ENCODE measurements at regions not wholly inside any gene's neighbourhood (a gene's known extent, or its start where the extent isn't known, plus 50 kb on each side); places are given as distances from the start of the nearest gene placed in this dataset.

DNA sequence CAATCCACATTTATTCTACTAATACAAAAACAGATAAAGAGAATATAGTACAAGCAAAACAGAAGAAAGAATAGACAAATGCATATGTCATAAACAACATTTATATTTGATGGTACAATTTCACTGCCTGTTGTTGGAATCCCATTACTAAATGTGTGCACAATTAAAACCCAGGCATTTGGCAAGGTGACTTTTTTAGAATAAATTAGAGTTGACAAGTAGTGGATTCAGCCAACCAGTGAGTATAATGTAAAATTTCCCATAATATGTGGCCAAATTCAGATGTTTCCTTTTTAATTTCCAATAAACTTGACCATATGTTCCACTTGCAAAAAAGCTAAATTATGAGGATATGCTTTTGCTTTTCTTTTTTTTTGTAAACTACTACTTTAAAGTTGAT lies 1578.8 kb downstream of the OLFM4 start:
- TF ChIP-seq POLR2A (IDR thresholded peaks at IDR 0.05; ENCODE audit: low read depth, low read length) = no peak
- no peak for TF ChIP-seq EZH2 (IDR thresholded peaks at IDR 0.05; ENCODE audit: borderline replicate concordance, low read depth, low read length, severe bottlenecking)
- TF ChIP-seq CTCF (IDR thresholded peaks at IDR 0.05; ENCODE audit: extremely low read depth in 1 of 2, insufficient read depth in 1 of 2, low read depth in 1 of 2, low read length in 2 of 2) = no peak
- TF ChIP-seq POLR2AphosphoS5 (IDR thresholded peaks at IDR 0.05; ENCODE audit: insufficient read depth, low read depth, low read length) = no peak
- no peak for TF ChIP-seq GATA2 (IDR thresholded peaks at IDR 0.05; ENCODE audit: insufficient read depth, insufficient read length, low read depth, low read length)
- no peak for TF ChIP-seq MAX (IDR thresholded peaks at IDR 0.05; ENCODE audit: insufficient read depth, insufficient read length)
- no peak for TF ChIP-seq MYC (IDR thresholded peaks at IDR 0.05; ENCODE audit: low read depth, low read length)
- TF ChIP-seq JUN (IDR thresholded peaks at IDR 0.05; ENCODE audit: borderline replicate concordance, insufficient read depth, insufficient read length, low read depth) = no peak
- no peak for TF ChIP-seq FOS (IDR thresholded peaks at IDR 0.05; ENCODE audit: borderline replicate concordance, insufficient read depth, low read length)
